ENCODE measurements at regions not wholly inside any gene's neighbourhood (a gene's known extent, or its start where the extent isn't known, plus 50 kb on each side); places are given as distances from the start of the nearest gene placed in this dataset.

DNA sequence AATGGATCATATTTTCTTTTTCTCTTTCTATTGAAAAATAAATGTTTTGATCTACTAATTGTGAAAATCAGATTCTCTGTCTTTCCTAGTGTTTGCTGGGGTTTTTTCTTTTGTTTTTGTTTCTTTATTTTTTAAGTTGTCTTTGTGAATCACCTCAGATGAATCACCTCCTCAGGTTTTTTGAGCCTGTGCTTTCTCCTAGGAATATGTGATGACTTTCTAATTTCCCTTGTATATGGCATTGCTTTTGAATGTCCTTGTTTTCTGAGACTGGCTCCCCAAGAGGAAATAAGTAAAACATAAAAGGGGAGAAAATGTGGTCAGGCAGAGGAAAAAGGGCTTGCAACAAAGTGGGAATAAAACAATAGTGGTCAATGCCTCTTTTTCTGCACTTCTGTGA lies 750.0 kb downstream of the ZPLD1 start:
- TF ChIP-seq, protein P1, sequence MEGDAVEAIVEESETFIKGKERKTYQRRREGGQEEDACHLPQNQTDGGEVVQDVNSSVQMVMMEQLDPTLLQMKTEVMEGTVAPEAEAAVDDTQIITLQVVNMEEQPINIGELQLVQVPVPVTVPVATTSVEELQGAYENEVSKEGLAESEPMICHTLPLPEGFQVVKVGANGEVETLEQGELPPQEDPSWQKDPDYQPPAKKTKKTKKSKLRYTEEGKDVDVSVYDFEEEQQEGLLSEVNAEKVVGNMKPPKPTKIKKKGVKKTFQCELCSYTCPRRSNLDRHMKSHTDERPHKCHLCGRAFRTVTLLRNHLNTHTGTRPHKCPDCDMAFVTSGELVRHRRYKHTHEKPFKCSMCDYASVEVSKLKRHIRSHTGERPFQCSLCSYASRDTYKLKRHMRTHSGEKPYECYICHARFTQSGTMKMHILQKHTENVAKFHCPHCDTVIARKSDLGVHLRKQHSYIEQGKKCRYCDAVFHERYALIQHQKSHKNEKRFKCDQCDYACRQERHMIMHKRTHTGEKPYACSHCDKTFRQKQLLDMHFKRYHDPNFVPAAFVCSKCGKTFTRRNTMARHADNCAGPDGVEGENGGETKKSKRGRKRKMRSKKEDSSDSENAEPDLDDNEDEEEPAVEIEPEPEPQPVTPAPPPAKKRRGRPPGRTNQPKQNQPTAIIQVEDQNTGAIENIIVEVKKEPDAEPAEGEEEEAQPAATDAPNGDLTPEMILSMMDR (IDR thresholded peaks at IDR 0.05; ENCODE audit: unreplicated experiment in 3 of 3) = no peak
- Mint-ChIP-seq H3K27ac (no peak overlapping the region), H3K4me3 (no peak overlapping the region), H3K27me3 (ENCODE audit: low read depth) (no peaks in the 10 kb centered on the region), H3K4me1 (no peaks in the 10 kb centered on the region), H3K9me3 (peaks cover 11% of the 10 kb centered on the region), H3K36me3 (ENCODE audit: low read depth) (no peaks in the 10 kb centered on the region)

DNA sequence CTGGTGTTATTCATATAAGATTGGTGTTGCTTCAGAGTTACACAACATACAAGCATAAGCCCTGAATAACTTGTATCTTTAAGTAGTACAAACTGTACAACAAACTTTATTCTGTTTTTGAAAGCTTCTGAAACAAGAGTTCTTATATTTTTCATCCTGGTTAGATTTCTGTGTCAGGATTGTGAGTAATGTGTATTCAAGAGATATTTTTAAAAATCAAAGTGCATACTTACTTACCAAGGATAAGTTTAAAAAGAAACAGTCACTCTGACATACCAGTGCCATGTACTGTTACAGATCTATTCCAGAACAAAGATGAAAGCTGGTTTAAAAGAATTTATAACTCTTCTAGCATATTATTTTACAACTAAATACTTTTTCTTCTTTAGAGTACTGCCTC lies 755.1 kb downstream of the ZPLD1 start:
- H3K9me3 Mint-ChIP-seq = peaks cover 2% of the 10 kb centered on the region
- no peaks in the 10 kb centered on the region for H3K4me1 Mint-ChIP-seq
- H3K36me3 Mint-ChIP-seq (ENCODE audit: low read depth) = no peaks in the 10 kb centered on the region
- H3K27ac Mint-ChIP-seq = no peak overlapping the region
- TF ChIP-seq, protein P1 (IDR thresholded peaks at IDR 0.05; ENCODE audit: unreplicated experiment in 3 of 3) = no peak
- H3K27me3 Mint-ChIP-seq (ENCODE audit: low read depth) = no peaks in the 10 kb centered on the region
- H3K4me3 Mint-ChIP-seq = no peak overlapping the region

DNA sequence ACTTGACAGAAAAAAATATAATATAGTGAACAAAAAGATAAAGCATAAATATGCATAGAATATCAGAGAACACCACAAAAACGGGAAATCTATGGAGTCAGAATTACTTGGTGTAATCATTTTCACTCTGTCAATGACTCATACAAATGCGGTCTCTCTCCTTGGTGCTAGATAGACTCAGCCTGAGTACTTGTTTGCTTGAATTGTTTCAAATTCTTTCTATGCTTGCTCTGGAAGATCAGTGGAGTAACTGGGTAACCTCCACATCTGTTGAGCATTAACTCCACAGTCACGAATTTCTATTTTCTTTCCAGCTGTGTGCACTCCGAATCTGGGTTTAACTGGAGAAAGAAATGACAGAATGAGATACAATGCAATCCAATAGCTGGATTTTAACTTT lies 760.4 kb downstream of the ZPLD1 start:
- TF ChIP-seq, protein P1 (IDR thresholded peaks at IDR 0.05; ENCODE audit: unreplicated experiment in 3 of 3) = no peak
- no peak overlapping the region for H3K4me3 Mint-ChIP-seq
- no peak overlapping the region for H3K27ac Mint-ChIP-seq
- peaks cover 2% of the 10 kb centered on the region for H3K9me3 Mint-ChIP-seq
- no peaks in the 10 kb centered on the region for H3K36me3 Mint-ChIP-seq (ENCODE audit: low read depth)
- H3K27me3 Mint-ChIP-seq (ENCODE audit: low read depth) = no peaks in the 10 kb centered on the region
- peaks cover 10% of the 10 kb centered on the region for H3K4me1 Mint-ChIP-seq

DNA sequence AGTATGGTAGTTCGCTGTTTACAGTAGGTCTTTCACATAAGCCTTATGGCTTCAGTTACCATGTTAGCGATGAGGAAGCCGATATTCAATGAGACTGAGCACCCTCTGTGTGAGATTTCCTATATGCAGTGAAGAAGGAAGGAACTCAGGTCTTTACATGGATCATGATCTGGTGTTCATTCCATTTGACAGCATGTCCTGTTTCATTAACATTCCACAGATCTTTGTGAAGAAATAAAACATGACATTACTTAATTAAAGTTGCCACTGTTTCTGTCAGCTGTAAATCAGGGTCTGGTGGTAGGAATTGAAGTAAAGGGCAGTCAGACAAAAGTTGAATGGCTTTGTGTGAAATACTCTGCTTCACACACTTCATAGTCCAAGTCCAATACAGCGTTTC lies 768.6 kb downstream of the ZPLD1 start:
- H3K27ac Mint-ChIP-seq = no peak overlapping the region
- H3K4me1 Mint-ChIP-seq = peaks cover 20% of the 10 kb centered on the region
- H3K27me3 Mint-ChIP-seq (ENCODE audit: low read depth) = no peaks in the 10 kb centered on the region
- TF ChIP-seq, protein P1 (IDR thresholded peaks at IDR 0.05; ENCODE audit: unreplicated experiment in 3 of 3) = no peak
- no peak overlapping the region for H3K4me3 Mint-ChIP-seq
- no peaks in the 10 kb centered on the region for H3K9me3 Mint-ChIP-seq
- no peaks in the 10 kb centered on the region for H3K36me3 Mint-ChIP-seq (ENCODE audit: low read depth)

DNA sequence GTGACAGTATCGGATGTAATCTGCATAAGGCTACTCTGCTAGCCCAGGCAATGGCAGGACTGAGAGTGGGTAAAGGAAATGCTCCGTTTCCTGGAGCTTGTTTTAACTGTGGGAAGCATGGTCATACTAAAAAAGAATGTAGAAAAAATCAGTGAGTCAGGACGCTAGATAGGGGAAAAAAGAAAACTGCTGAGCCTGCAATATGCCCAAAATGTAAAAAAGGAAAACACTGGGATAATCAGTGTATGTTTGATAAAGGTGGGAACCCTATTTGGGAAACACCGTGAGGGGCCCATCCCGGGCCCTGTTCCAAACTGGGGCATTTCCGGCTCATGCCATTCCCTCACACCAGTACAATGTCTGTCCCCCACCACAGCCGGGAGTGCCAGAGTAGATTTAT lies 775.8 kb downstream of the ZPLD1 start:
- Mint-ChIP-seq H3K4me1 (no peaks in the 10 kb centered on the region), H3K36me3 (ENCODE audit: low read depth) (no peaks in the 10 kb centered on the region), H3K9me3 (no peaks in the 10 kb centered on the region), H3K4me3 (no peak overlapping the region), H3K27me3 (ENCODE audit: low read depth) (no peaks in the 10 kb centered on the region), H3K27ac (peak overlapping the region in 2 of 3 experiments; percentile 20 to 63)
- TF ChIP-seq, protein P1 (IDR thresholded peaks at IDR 0.05; ENCODE audit: unreplicated experiment in 3 of 3) = no peak

DNA sequence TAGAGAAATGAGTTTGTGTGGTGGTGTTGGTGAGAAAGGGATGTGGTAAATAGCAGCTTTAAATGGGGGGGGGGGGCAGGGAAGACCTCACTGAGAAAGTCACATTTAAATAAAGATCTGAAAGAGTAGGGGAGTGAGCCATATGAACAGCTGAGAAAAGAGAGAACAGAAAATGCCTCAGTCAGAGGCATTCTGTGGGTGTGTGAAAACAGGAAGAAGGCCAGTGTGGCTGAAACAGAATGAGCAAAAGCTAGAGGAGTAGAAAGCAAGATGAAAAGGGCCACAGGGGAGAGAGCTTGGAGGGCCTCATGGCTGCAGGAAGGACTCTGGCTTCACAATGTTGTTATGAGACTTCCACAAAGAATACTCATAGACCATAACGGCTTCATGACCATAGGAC lies 783.3 kb downstream of the ZPLD1 start:
- peak overlapping the region in 1 of 3 experiments; percentile 34 for H3K27ac Mint-ChIP-seq

More for the DNA sequence above, 783.3 kb downstream of the ZPLD1 start:
- Mint-ChIP-seq H3K27me3 (ENCODE audit: low read depth) (no peaks in the 10 kb centered on the region), H3K4me1 (no peaks in the 10 kb centered on the region), H3K36me3 (ENCODE audit: low read depth) (no peaks in the 10 kb centered on the region), H3K4me3 (no peak overlapping the region), H3K9me3 (no peaks in the 10 kb centered on the region)
- TF ChIP-seq, protein P1 (IDR thresholded peaks at IDR 0.05; ENCODE audit: unreplicated experiment in 3 of 3) = no peak
